ENCODE measurements at regions not wholly inside any gene's neighbourhood (a gene's known extent, or its start where the extent isn't known, plus 50 kb on each side); places are given as distances from the start of the nearest gene placed in this dataset.

DNA sequence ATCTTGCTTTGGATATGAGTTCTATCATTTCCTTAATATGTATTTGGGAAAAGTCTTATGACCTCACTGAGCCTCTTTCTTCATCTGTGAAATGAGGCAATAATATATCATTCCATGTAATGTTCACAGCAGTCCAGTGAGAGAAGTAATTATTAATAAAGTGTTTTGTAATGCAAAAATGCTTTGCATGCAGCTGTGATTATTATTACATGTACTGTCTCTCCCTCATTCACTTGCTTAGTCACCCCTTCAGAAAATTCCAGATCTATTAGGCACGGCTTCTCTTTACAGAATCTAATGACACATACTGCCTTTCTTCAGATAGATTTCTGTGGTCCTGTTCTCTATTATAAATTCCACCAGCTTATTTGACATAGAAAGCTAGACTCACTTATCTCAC is 53.5 kb upstream of the FGF13 start:
- Histone ChIP-seq H3K27ac (replicated peaks) (no peak overlapping the region), H3K4me3 (replicated peaks; ENCODE audit: insufficient read depth, low read length) (no peak overlapping the region), H3K27me3 (ENCODE audit: insufficient read depth, poor library complexity, severe bottlenecking) (no peaks in the 10 kb centered on the region)
- TF ChIP-seq POLR2AphosphoS5 (IDR thresholded peaks at IDR 0.05; ENCODE audit: low read depth) (no peak), GABPA (IDR thresholded peaks at IDR 0.05; ENCODE audit: low read depth) (no peak), SPI1 (IDR thresholded peaks at IDR 0.05; ENCODE audit: borderline replicate concordance, low read depth) (no peak)
- TF ChIP-seq, protein P1, sequence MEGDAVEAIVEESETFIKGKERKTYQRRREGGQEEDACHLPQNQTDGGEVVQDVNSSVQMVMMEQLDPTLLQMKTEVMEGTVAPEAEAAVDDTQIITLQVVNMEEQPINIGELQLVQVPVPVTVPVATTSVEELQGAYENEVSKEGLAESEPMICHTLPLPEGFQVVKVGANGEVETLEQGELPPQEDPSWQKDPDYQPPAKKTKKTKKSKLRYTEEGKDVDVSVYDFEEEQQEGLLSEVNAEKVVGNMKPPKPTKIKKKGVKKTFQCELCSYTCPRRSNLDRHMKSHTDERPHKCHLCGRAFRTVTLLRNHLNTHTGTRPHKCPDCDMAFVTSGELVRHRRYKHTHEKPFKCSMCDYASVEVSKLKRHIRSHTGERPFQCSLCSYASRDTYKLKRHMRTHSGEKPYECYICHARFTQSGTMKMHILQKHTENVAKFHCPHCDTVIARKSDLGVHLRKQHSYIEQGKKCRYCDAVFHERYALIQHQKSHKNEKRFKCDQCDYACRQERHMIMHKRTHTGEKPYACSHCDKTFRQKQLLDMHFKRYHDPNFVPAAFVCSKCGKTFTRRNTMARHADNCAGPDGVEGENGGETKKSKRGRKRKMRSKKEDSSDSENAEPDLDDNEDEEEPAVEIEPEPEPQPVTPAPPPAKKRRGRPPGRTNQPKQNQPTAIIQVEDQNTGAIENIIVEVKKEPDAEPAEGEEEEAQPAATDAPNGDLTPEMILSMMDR (IDR thresholded peaks at IDR 0.05; ENCODE audit: insufficient read depth, low read length): no peak
- TF ChIP-seq, protein P2, sequence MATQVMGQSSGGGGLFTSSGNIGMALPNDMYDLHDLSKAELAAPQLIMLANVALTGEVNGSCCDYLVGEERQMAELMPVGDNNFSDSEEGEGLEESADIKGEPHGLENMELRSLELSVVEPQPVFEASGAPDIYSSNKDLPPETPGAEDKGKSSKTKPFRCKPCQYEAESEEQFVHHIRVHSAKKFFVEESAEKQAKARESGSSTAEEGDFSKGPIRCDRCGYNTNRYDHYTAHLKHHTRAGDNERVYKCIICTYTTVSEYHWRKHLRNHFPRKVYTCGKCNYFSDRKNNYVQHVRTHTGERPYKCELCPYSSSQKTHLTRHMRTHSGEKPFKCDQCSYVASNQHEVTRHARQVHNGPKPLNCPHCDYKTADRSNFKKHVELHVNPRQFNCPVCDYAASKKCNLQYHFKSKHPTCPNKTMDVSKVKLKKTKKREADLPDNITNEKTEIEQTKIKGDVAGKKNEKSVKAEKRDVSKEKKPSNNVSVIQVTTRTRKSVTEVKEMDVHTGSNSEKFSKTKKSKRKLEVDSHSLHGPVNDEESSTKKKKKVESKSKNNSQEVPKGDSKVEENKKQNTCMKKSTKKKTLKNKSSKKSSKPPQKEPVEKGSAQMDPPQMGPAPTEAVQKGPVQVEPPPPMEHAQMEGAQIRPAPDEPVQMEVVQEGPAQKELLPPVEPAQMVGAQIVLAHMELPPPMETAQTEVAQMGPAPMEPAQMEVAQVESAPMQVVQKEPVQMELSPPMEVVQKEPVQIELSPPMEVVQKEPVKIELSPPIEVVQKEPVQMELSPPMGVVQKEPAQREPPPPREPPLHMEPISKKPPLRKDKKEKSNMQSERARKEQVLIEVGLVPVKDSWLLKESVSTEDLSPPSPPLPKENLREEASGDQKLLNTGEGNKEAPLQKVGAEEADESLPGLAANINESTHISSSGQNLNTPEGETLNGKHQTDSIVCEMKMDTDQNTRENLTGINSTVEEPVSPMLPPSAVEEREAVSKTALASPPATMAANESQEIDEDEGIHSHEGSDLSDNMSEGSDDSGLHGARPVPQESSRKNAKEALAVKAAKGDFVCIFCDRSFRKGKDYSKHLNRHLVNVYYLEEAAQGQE (IDR thresholded peaks at IDR 0.05; ENCODE audit: insufficient replicate concordance, low read depth): no peak
- no peak for DNase-seq (ENCODE audit: low read depth in 1 of 2, low spot score in 1 of 2)

DNA sequence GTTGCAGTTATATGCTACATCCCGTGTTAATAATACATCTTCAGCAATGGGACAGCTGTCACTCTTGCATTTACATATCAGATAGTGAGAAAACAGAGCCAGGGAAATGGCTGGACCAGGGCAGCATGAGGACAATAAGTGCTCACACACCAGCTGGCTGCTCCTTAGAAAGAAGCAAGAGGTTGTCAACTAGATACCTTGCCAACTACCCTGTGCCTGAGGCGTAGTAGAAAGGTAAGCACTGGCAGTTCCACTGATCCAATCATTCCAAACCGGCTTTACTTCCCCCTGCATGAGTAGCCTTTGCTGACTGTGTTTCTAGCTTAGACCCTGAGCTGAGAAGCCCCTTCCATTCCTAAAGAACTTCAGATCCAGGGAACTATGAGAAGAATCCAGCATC is 52.2 kb upstream of the FGF13 start:
- Histone ChIP-seq H3K27ac (replicated peaks) (no peak overlapping the region), H3K27me3 (ENCODE audit: insufficient read depth, poor library complexity, severe bottlenecking) (no peaks in the 10 kb centered on the region), H3K4me3 (replicated peaks; ENCODE audit: insufficient read depth, low read length) (no peak overlapping the region)
- DNase-seq (ENCODE audit: low read depth in 1 of 2, low spot score in 1 of 2): no peak
- TF ChIP-seq SPI1 (IDR thresholded peaks at IDR 0.05; ENCODE audit: borderline replicate concordance, low read depth) (no peak), POLR2AphosphoS5 (IDR thresholded peaks at IDR 0.05; ENCODE audit: low read depth) (no peak), GABPA (IDR thresholded peaks at IDR 0.05; ENCODE audit: low read depth) (no peak)
- TF ChIP-seq, protein P1 (IDR thresholded peaks at IDR 0.05; ENCODE audit: insufficient read depth, low read length): no peak
- TF ChIP-seq, protein P2 (IDR thresholded peaks at IDR 0.05; ENCODE audit: insufficient replicate concordance, low read depth): no peak

DNA sequence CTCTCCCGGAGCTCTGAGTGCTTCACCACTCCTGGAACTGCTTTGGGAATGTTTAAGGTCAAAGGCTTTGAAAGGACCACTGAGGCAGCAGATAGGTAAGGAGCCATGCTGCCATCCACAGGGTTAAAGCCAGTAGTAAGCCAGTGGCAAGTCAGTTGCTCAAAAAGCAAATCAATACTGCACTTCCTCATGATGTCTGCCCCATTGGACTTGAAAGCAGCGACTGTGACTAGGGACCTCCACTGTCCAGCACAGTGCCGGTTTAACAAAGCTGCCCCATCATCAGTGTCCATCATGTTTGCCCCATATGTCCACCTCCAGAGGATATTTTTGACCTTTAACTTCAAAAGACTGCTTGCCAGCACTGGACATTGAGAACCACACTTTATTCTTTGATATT is 49.9 kb upstream of the FGF13 start:
- H3K4me3 ChIP-seq (replicated peaks; ENCODE audit: insufficient read depth, low read length): no peak overlapping the region
- H3K27ac ChIP-seq (replicated peaks): no peak overlapping the region
- TF ChIP-seq SPI1 (IDR thresholded peaks at IDR 0.05; ENCODE audit: borderline replicate concordance, low read depth): no peak
- TF ChIP-seq, protein P1 (IDR thresholded peaks at IDR 0.05; ENCODE audit: insufficient read depth, low read length): no peak
- TF ChIP-seq GABPA (IDR thresholded peaks at IDR 0.05; ENCODE audit: low read depth): no peak
- DNase-seq (ENCODE audit: low read depth in 1 of 2, low spot score in 1 of 2): no peak
- H3K27me3 ChIP-seq (ENCODE audit: insufficient read depth, poor library complexity, severe bottlenecking): no peaks in the 10 kb centered on the region

Measured in HL-60 (cell line).